Keratinocyte (primary cell): ENCODE measurements at regions not wholly inside any gene's neighbourhood (a gene's known extent, or its start where the extent isn't known, plus 50 kb on each side); places are given as distances from the start of the nearest gene placed in this dataset.

Experiments
- DNase-seq: peaks from one replicate; pipeline ENCODE4 v3.0.0-alpha.2; 2011; ENCODE audit warnings: low read depth, missing footprints, low spot score
- FAIRE-seq: peaks from 2 replicates; lab custom pipeline; 2011; peaks lifted over from hg19 to GRCh38; lab: Jason Lieb, UNC
- H2AFZ ChIP-seq: 2 replicates; pipeline ENCODE4 v1.6.0; 2012; ENCODE audit warnings: low read length, control low read depth, inconsistent platforms; ENCODE audit not compliant: control insufficient read depth
- H3K27ac ChIP-seq: 2 replicates; pipeline ENCODE4 v1.5.1; 2011; ENCODE audit warnings: low read length; ENCODE audit not compliant: control insufficient read depth, insufficient read depth
- H3K27me3 ChIP-seq: 3 replicates; pipeline ENCODE4 v1.6.0; 2011; ENCODE audit warnings: low read length; ENCODE audit not compliant: control insufficient read depth, insufficient read depth; ENCODE audit errors: extremely low read depth
- H3K36me3 ChIP-seq, 2 experiments: 2 replicates in 1 of 2; 3 replicates in 1 of 2; pipeline ENCODE4 v1.5.1; 2011; ENCODE audit warnings: low read length in 2 of 2, mild to moderate bottlenecking in 1 of 2; ENCODE audit not compliant: control insufficient read depth in 2 of 2, insufficient read depth in 2 of 2; ENCODE audit errors: extremely low read depth in 1 of 2
- H3K4me1 ChIP-seq: 3 replicates; pipeline ENCODE4 v1.5.1; 2011; ENCODE audit warnings: low read length; ENCODE audit not compliant: control insufficient read depth, insufficient read depth; ENCODE audit errors: extremely low read depth
- H3K4me2 ChIP-seq: 3 replicates; pipeline ENCODE4 v1.6.0; 2011; ENCODE audit warnings: low read depth, low read length; ENCODE audit not compliant: control insufficient read depth, insufficient read depth; ENCODE audit errors: extremely low read depth
- H3K4me3 ChIP-seq, 3 experiments: fragments of 200-600 bp in 1 of 3; sonication (generic) in 1 of 3; 2 replicates in 2 of 3; 3 replicates in 1 of 3; pipeline ENCODE4 v1.5.1; 2011 to 2016; ENCODE audit warnings: low read length in 3 of 3, mild to moderate bottlenecking in 3 of 3, control low read depth in 2 of 3, inconsistent platforms in 1 of 3, low read depth in 1 of 3, mixed read lengths in 1 of 3, mixed run types in 1 of 3, moderate library complexity in 1 of 3; ENCODE audit not compliant: control insufficient read depth in 2 of 3, insufficient read depth in 2 of 3; ENCODE audit errors: extremely low read depth in 1 of 3
- H3K79me2 ChIP-seq: 2 replicates; pipeline ENCODE4 v1.6.0; 2012; ENCODE audit warnings: low read length; ENCODE audit not compliant: control insufficient read depth, insufficient read depth
- H3K9ac ChIP-seq: 3 replicates; pipeline ENCODE4 v1.6.0; 2011; ENCODE audit warnings: low read length; ENCODE audit not compliant: control insufficient read depth, insufficient read depth; ENCODE audit errors: extremely low read depth
- H3K9me1 ChIP-seq: 3 replicates; pipeline ENCODE4 v1.6.0; 2011; ENCODE audit warnings: low read length; ENCODE audit not compliant: control insufficient read depth, insufficient read depth; ENCODE audit errors: extremely low read depth
- H3K9me3 ChIP-seq: 2 replicates; pipeline ENCODE4 v1.5.1; 2012; ENCODE audit warnings: low read depth, low read length; ENCODE audit not compliant: control insufficient read depth
- H4K20me1 ChIP-seq: 3 replicates; pipeline ENCODE4 v1.6.0; 2011; ENCODE audit warnings: low read length; ENCODE audit not compliant: control insufficient read depth, insufficient read depth; ENCODE audit errors: extremely low read depth
- CTCF ChIP-seq, 3 experiments: IDR thresholded peaks in 1 of 3; conservative IDR thresholded peaks in 1 of 3; optimal IDR thresholded peaks in 1 of 3; 2 replicates in 2 of 3; 3 replicates in 1 of 3; pipeline versions ENCODE3 to v1.5.1; 2011; ENCODE audit warnings: low read length in 3 of 3, mild to moderate bottlenecking in 3 of 3, moderate library complexity in 2 of 3, control low read depth in 1 of 3, inconsistent platforms in 1 of 3; ENCODE audit not compliant: insufficient read depth in 2 of 3; ENCODE audit errors: extremely low read depth in 1 of 3
- EZH2 ChIP-seq: IDR thresholded peaks from one replicate; pipeline ENCODE4 v1.6.1; 2012; ENCODE audit warnings: inconsistent platforms, mild to moderate bottlenecking, low read length, moderate library complexity
- dilution Hi-C: fragments of 300-500 bp; cut with MboI; formaldehyde crosslinking; loops from one replicate; pipeline ENCODE4 v1.7.0; 2020; ENCODE audit warnings: low sequenced_read_pairs; ENCODE audit not compliant: extremely low pct_ligation_motif_present

- DNase-seq (no peak), FAIRE-seq (no peak)
- Histone ChIP-seq H3K27me3 (no peaks in the 10 kb centered on the region), H3K79me2 (no peaks in the 10 kb centered on the region), H4K20me1 (no peaks in the 10 kb centered on the region), H3K9me3 (no peaks in the 10 kb centered on the region), H3K36me3 (no peaks in the 10 kb centered on the region), H2AFZ (no peak overlapping the region), H3K27ac (no peak overlapping the region), H3K4me1 (peaks cover 20% of the 10 kb centered on the region), H3K9me1 (no peaks in the 10 kb centered on the region), H3K9ac (no peak overlapping the region), H3K4me3 (no peak overlapping the region), H3K4me2 (no peak overlapping the region)
- TF ChIP-seq CTCF (optimal IDR thresholded peaks at IDR 0.05 in 1 of 3, IDR thresholded peaks at IDR 0.05 in 1 of 3, conservative IDR thresholded peaks at IDR 0.05 in 1 of 3; ENCODE audit: extremely low read depth in 1 of 3, insufficient read depth in 2 of 3, low read length in 3 of 3): no peak
- TF ChIP-seq EZH2: no peak
- dilution Hi-C loops: no loop called here
Measured at GRCh38 chr6:26294302-26294701, 70.7 kb upstream of the BTN3A2 start.

GRCh38 chr6:26295691-26296555 is 69.1 kb upstream of the BTN3A2 start:
- Histone ChIP-seq H3K9me1 (no peaks in the 10 kb centered on the region), H3K4me2 (peak overlapping the region; percentile 77), H4K20me1 (no peaks in the 10 kb centered on the region), H2AFZ (peak overlapping the region; percentile 31), H3K9me3 (no peaks in the 10 kb centered on the region), H3K4me1 (peaks cover 20% of the 10 kb centered on the region), H3K27ac (peak overlapping the region; percentile 79), H3K9ac (peak overlapping the region; percentile 41), H3K4me3 (peak overlapping the region; percentile 16 to 47 (median 22)), H3K79me2 (no peaks in the 10 kb centered on the region), H3K36me3 (no peaks in the 10 kb centered on the region), H3K27me3 (no peaks in the 10 kb centered on the region)
- dilution Hi-C loops: no loop called here
- no peak for TF ChIP-seq EZH2
- no peak for TF ChIP-seq CTCF (optimal IDR thresholded peaks at IDR 0.05 in 1 of 3, IDR thresholded peaks at IDR 0.05 in 1 of 3, conservative IDR thresholded peaks at IDR 0.05 in 1 of 3; ENCODE audit: extremely low read depth in 1 of 3, insufficient read depth in 2 of 3, low read length in 3 of 3)
- peak; percentile 88 for FAIRE-seq
- peak; percentile 92 for DNase-seq
